CD14-positive monocyte (primary cell): ENCODE measurements at regions not wholly inside any gene's neighbourhood (a gene's known extent, or its start where the extent isn't known, plus 50 kb on each side); places are given as distances from the start of the nearest gene placed in this dataset.

Experiments used
- DNase-seq, 3 donors: peaks; one replicate each; pipeline ENCODE4 v3.0.0-alpha.2; 2011 to 2022
- H2AFZ ChIP-seq: 2 replicates; pipeline ENCODE4 v1.6.0; 2012; ENCODE audit warnings: mild to moderate bottlenecking, low read depth, low read length, inconsistent platforms; ENCODE audit not compliant: insufficient read depth, poor library complexity, severe bottlenecking
- H3K27ac ChIP-seq, 2 donors: 1 replicate in 1 of 2; 2 replicates in 1 of 2; pipeline ENCODE4 v1.5.1; 2012 to 2013; ENCODE audit warnings: low read length in 2 of 2, control low read depth in 1 of 2, inconsistent platforms in 1 of 2, low read depth in 1 of 2, mild to moderate bottlenecking in 1 of 2
- H3K27me3 ChIP-seq, 2 donors: one replicate each; pipeline versions ENCODE4 v1.6.0 to v1.6.1; 2011 to 2013; ENCODE audit warnings: low read length in 2 of 2; ENCODE audit not compliant: control insufficient read depth in 2 of 2, insufficient read depth in 2 of 2
- H3K36me3 ChIP-seq, 2 donors: replicated peaks in 1 of 2; 1 replicate in 1 of 2; 2 replicates in 1 of 2; pipeline versions ENCODE4 v1.5.1 to v1.6.1; 2012 to 2013; ENCODE audit warnings: low read length in 2 of 2, control low read depth in 1 of 2, inconsistent platforms in 1 of 2, mild to moderate bottlenecking in 1 of 2; ENCODE audit not compliant: insufficient read depth in 2 of 2, control insufficient read depth in 1 of 2
- H3K4me1 ChIP-seq, 2 donors: 1 replicate in 1 of 2; 2 replicates in 1 of 2; pipeline versions ENCODE4 v1.5.1 to v1.6.1; 2012 to 2013; ENCODE audit warnings: low read length in 2 of 2, control low read depth in 1 of 2, inconsistent platforms in 1 of 2, mild to moderate bottlenecking in 1 of 2, moderate library complexity in 1 of 2; ENCODE audit not compliant: insufficient read depth in 2 of 2, control insufficient read depth in 1 of 2
- H3K4me2 ChIP-seq: replicated peaks from 2 replicates; pipeline ENCODE3; 2012; ENCODE audit warnings: low read length, moderate library complexity, mild to moderate bottlenecking; ENCODE audit not compliant: poor library complexity, severe bottlenecking; ENCODE audit errors: extremely low read depth
- H3K4me3 ChIP-seq, 3 experiments: fragments of 200-600 bp in 1 of 3; sonication (generic) in 1 of 3; replicated peaks in 1 of 3; 1 replicate in 2 of 3; 2 replicates in 1 of 3; pipeline ENCODE4 v1.5.1; 2011 to 2013; ENCODE audit warnings: low read length in 3 of 3, mild to moderate bottlenecking in 3 of 3, control low read depth in 2 of 3, low read depth in 2 of 3, inconsistent platforms in 1 of 3, moderate library complexity in 1 of 3
- H3K79me2 ChIP-seq: 2 replicates; pipeline ENCODE4 v1.6.0; 2012; ENCODE audit warnings: mild to moderate bottlenecking, control low read depth, inconsistent platforms, low read length, moderate library complexity; ENCODE audit not compliant: insufficient read depth
- H3K9ac ChIP-seq: 2 replicates; pipeline ENCODE4 v1.6.0; 2017; ENCODE audit warnings: low read length, mild to moderate bottlenecking; ENCODE audit not compliant: insufficient read depth, poor library complexity, severe bottlenecking
- H3K9me3 ChIP-seq, 2 donors: replicated peaks in 1 of 2; 1 replicate in 1 of 2; 2 replicates in 1 of 2; pipeline versions ENCODE4 v1.5.1 to v1.6.1; 2012 to 2013; ENCODE audit warnings: low read length in 2 of 2, control low read depth in 1 of 2; ENCODE audit not compliant: control insufficient read depth in 1 of 2, insufficient read depth in 1 of 2
- H4K20me1 ChIP-seq: 2 replicates; pipeline ENCODE4 v1.6.0; 2012; ENCODE audit warnings: mild to moderate bottlenecking, low read length, control low read depth, moderate library complexity; ENCODE audit not compliant: insufficient read depth
- H3K27ac Mint-ChIP-seq, 7 donors: one replicate each; pipeline ENCODE4 v1.8.0; 2020; ENCODE audit warnings: mild to moderate bottlenecking in 7 of 7, mixed read lengths in 7 of 7, moderate library complexity in 6 of 7, inconsistent platforms in 2 of 7
- H3K27me3 Mint-ChIP-seq, 3 donors: one replicate each; pipeline ENCODE4 v1.8.0; 2021 to 2022; ENCODE audit warnings: low read depth in 3 of 3, mild to moderate bottlenecking in 3 of 3, mixed read lengths in 3 of 3, moderate library complexity in 3 of 3, inconsistent platforms in 1 of 3
- H3K36me3 Mint-ChIP-seq, 2 donors: one replicate each; pipeline ENCODE4 v1.8.0; 2020; ENCODE audit warnings: mixed read lengths in 2 of 2, inconsistent platforms in 1 of 2, mild to moderate bottlenecking in 1 of 2
- H3K4me1 Mint-ChIP-seq: one replicate; pipeline ENCODE4 v1.8.0; 2020; ENCODE audit warnings: mild to moderate bottlenecking, mixed read lengths
- H3K4me3 Mint-ChIP-seq, 2 donors: one replicate each; pipeline ENCODE4 v1.8.0; 2020; ENCODE audit warnings: mild to moderate bottlenecking in 2 of 2, mixed read lengths in 2 of 2, moderate library complexity in 1 of 2
- H3K9me3 Mint-ChIP-seq, 7 donors: one replicate each; pipeline ENCODE4 v1.8.0; 2020 to 2022; ENCODE audit warnings: mixed read lengths in 7 of 7, mild to moderate bottlenecking in 6 of 7, moderate library complexity in 6 of 7, inconsistent platforms in 2 of 7
- CTCF ChIP-seq: fragments of 200-600 bp; IDR thresholded peaks from one replicate; pipeline ENCODE4 v1.8.0; 2022; ENCODE audit warnings: antibody characterized with exemption, mild to moderate bottlenecking
- WGBS: methylation state at CpG from one replicate; pipeline ENCODE4 v1.1.5; 2013; ENCODE audit warnings: missing lambda C conversion rate; ENCODE audit not compliant: insufficient coverage; 5-methylcytosine and 5-hydroxymethylcytosine counted together
- intact Hi-C, 2 donors: fragments of 100-400 bp; cut with micrococcal nuclease; formaldehyde crosslinking; loops; one replicate each; pipeline versions ENCODE4 v1.15.0 to v1.15.1; 2023

GRCh38 chr10:120121768-120122167 lies 229.2 kb downstream of the SEC23IP start:
- no peak for TF ChIP-seq CTCF
- intact Hi-C loops = no loop called here
- no peak overlapping the region for H3K4me2 ChIP-seq
- DNase-seq = no peak
- H3K27ac ChIP-seq = no peak overlapping the region
- Mint-ChIP-seq H3K36me3 (no peaks in the 10 kb centered on the region), H3K4me3 (no peak overlapping the region), H3K27ac (no peak overlapping the region), H3K9me3 (peaks cover 0 to 3% (median 0%) of the 10 kb centered on the region in 7 donors), H3K4me1 (no peaks in the 10 kb centered on the region), H3K27me3 (peaks cover 0 to 2% (median 1%) of the 10 kb centered on the region in 3 donors)
- H3K36me3 ChIP-seq = no peaks in the 10 kb centered on the region
- H3K4me1 ChIP-seq = no peaks in the 10 kb centered on the region
- no CpG with 5 or more reads among the region's 1 CpG for WGBS
- no peaks in the 10 kb centered on the region for H3K79me2 ChIP-seq
- no peaks in the 10 kb centered on the region for H3K9me3 ChIP-seq
- H3K4me3 ChIP-seq = no peak overlapping the region
- no peak overlapping the region for H2AFZ ChIP-seq
- H3K27me3 ChIP-seq = no peaks in the 10 kb centered on the region
- H3K9ac ChIP-seq = no peak overlapping the region
- no peaks in the 10 kb centered on the region for H4K20me1 ChIP-seq

GRCh38 chr10:120131183-120131582 lies 238.7 kb downstream of the SEC23IP start:
- TF ChIP-seq CTCF = no peak
- Mint-ChIP-seq H3K9me3 (peaks cover 2 to 12% (median 5%) of the 10 kb centered on the region in 7 donors), H3K36me3 (no peaks in the 10 kb centered on the region), H3K4me1 (no peaks in the 10 kb centered on the region), H3K27me3 (peaks cover 1 to 18% (median 12%) of the 10 kb centered on the region in 3 donors), H3K27ac (no peak overlapping the region), H3K4me3 (no peak overlapping the region)
- WGBS = 48% methylated on average over 3 of the region's 3 CpGs
- Histone ChIP-seq H3K9ac (no peak overlapping the region), H3K79me2 (no peaks in the 10 kb centered on the region), H3K27ac (no peak overlapping the region), H3K36me3 (no peaks in the 10 kb centered on the region), H3K4me2 (no peak overlapping the region), H3K9me3 (no peaks in the 10 kb centered on the region), H2AFZ (no peak overlapping the region), H3K27me3 (peaks cover 0 to 8% of the 10 kb centered on the region in 2 donors), H4K20me1 (no peaks in the 10 kb centered on the region), H3K4me1 (no peaks in the 10 kb centered on the region), H3K4me3 (no peak overlapping the region)
- DNase-seq = no peak
- intact Hi-C loops = no loop called here
